Psoas muscle (tissue), 7 donors: ENCODE measurements at regions not wholly inside any gene's neighbourhood (a gene's known extent, or its start where the extent isn't known, plus 50 kb on each side); places are given as distances from the start of the nearest gene placed in this dataset.

Experiments used
- ATAC-seq, 4 donors: fragments of 200-7000 bp; cut with Tn5 transposase; one replicate each; pipeline ENCODE4 v1.9.1; 2020; ENCODE audit warnings: moderate library complexity in 3 of 4, mild to moderate bottlenecking in 2 of 4
- DNase-seq, 2 donors: peaks; one replicate each; pipeline ENCODE4 v3.0.0-alpha.2; 2020
- H3K27ac ChIP-seq: fragments of 200-600 bp; one replicate; pipeline ENCODE4 v1.8.0; 2022
- H3K27me3 ChIP-seq, 3 donors: fragments of 200-600 bp in 1 of 3; one replicate each; pipeline versions ENCODE4 v1.6.1 to v1.8.0; 2013 to 2022; ENCODE audit warnings: low read length in 2 of 3, mild to moderate bottlenecking in 2 of 3, moderate library complexity in 1 of 3; ENCODE audit not compliant: insufficient read depth in 3 of 3
- H3K36me3 ChIP-seq, 2 donors: fragments of 200-600 bp in 1 of 2; one replicate each; pipeline versions ENCODE4 v1.6.1 to v1.8.0; 2013 to 2022; ENCODE audit warnings: low read depth in 1 of 2, mild to moderate bottlenecking in 1 of 2, moderate library complexity in 1 of 2; ENCODE audit not compliant: insufficient read depth in 1 of 2
- H3K4me1 ChIP-seq: fragments of 200-600 bp; one replicate; pipeline ENCODE4 v1.8.0; 2022
- H3K4me3 ChIP-seq: fragments of 200-600 bp; one replicate; pipeline ENCODE4 v1.8.0; 2022; ENCODE audit warnings: mild to moderate bottlenecking
- H3K9me3 ChIP-seq: fragments of 200-600 bp; one replicate; pipeline ENCODE4 v1.8.0; 2022
- WGBS, 3 donors: extraction: QIAGEN DNeasy Blood & Tissue Kit; methylation state at CpG; one replicate each; pipeline versions ENCODE4 v1.1.6 to v1.1.7; 2013; 5-methylcytosine and 5-hydroxymethylcytosine counted together
- intact Hi-C, 2 donors: fragments of 100-400 bp; cut with DNase I; formaldehyde crosslinking; loops; one replicate each; pipeline versions ENCODE4 v1.11.0 to v1.14.2; 2022
- TF ChIP-seq, protein P1 (sequence below): fragments of 200-600 bp; IDR thresholded peaks from one replicate; pipeline ENCODE4 v1.8.0; 2022; ENCODE audit warnings: antibody characterized with exemption
- donor health status: healthy with polysubstance abuse.
- donor health status: DM: no; HTN: no; CAD: no; lungs with moderate emphysema.
- donor health status: Bipolar disorder and iron deficiency.
- donor health status: healthy.
- donor health status: DM: yes; HTN: yes; CAD: no.
- donor health status: DM: no; HTN: no; CAD: no.
- donor health status: DM: yes; HTN: yes; CAD: no.

- H3K4me3 ChIP-seq: no peak overlapping the region
- no peaks in the 10 kb centered on the region for H3K4me1 ChIP-seq
- TF ChIP-seq, protein P1, sequence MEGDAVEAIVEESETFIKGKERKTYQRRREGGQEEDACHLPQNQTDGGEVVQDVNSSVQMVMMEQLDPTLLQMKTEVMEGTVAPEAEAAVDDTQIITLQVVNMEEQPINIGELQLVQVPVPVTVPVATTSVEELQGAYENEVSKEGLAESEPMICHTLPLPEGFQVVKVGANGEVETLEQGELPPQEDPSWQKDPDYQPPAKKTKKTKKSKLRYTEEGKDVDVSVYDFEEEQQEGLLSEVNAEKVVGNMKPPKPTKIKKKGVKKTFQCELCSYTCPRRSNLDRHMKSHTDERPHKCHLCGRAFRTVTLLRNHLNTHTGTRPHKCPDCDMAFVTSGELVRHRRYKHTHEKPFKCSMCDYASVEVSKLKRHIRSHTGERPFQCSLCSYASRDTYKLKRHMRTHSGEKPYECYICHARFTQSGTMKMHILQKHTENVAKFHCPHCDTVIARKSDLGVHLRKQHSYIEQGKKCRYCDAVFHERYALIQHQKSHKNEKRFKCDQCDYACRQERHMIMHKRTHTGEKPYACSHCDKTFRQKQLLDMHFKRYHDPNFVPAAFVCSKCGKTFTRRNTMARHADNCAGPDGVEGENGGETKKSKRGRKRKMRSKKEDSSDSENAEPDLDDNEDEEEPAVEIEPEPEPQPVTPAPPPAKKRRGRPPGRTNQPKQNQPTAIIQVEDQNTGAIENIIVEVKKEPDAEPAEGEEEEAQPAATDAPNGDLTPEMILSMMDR: no peak
- intact Hi-C loops: no loop called here
- 45 to 68% (median 54%) methylated on average over 2 of the region's 2 CpGs for WGBS, 3 donors
- no peak for ATAC-seq
- H3K36me3 ChIP-seq: no peaks in the 10 kb centered on the region
- no peak overlapping the region for H3K27ac ChIP-seq
- H3K27me3 ChIP-seq: peaks cover 0 to 11% (median 2%) of the 10 kb centered on the region in 3 donors
- no peaks in the 10 kb centered on the region for H3K9me3 ChIP-seq
- DNase-seq: no peak
These were observed 91.3 kb upstream of the YPEL5 start for GRCh38 chr2:30055548-30055947.

DNA sequence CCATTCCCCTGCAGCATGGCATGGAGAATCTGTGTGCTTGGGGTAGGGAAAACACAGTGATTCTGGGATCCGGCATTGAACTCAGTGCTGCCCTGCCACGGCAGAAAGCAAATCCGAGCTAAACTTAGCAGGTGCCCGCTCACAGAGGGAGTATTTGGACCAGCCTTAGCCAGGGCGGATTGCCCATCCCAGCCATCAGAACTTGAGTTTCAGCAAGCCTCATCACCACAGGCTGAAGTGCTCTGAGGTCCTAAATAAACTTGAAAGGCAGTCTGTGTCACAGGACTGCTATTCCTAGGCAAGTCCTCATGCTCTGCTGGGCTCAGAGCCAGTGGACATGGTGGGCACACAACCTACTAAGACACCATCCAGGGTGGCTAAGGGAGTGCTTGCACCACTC is 86.2 kb upstream of the YPEL5 start:
- Histone ChIP-seq H3K27me3 (peaks cover 2 to 6% (median 2%) of the 10 kb centered on the region in 3 donors), H3K9me3 (peaks cover 2% of the 10 kb centered on the region), H3K4me1 (no peaks in the 10 kb centered on the region), H3K27ac (no peak overlapping the region), H3K36me3 (no peaks in the 10 kb centered on the region), H3K4me3 (no peak overlapping the region)
- DNase-seq (no peak), ATAC-seq (no peak)
- 55 to 78% (median 67%) methylated on average over 5 of the region's 5 CpGs for WGBS, 3 donors
- TF ChIP-seq, protein P1: no peak
- intact Hi-C loops: no loop called here

DNA sequence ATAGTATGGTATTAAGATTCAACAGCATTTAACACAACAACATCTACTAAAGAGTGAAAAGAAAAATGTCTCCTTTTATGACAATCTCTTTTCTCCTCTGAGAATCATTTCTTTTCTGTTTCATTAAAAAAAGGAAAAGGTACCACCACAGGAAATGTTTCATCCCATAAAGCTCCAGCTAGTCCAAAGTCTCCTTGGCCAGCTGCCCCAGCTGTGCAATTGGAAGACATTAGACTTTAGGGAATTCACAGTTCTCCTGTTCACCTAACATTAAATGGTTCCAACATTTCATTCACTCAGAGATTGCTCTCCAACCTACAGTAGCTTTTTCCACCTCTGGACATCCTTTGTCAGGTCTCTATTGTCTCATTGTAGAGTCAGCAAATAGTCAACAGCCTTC is 78.7 kb upstream of the YPEL5 start:
- H3K4me1 ChIP-seq: no peaks in the 10 kb centered on the region
- DNase-seq: no peak
- H3K27ac ChIP-seq: no peak overlapping the region
- TF ChIP-seq, protein P1: no peak
- intact Hi-C loops: no loop called here
- H3K36me3 ChIP-seq: no peaks in the 10 kb centered on the region
- peaks cover 0 to 10% (median 0%) of the 10 kb centered on the region in 3 donors for H3K27me3 ChIP-seq
- H3K9me3 ChIP-seq: peaks cover 12% of the 10 kb centered on the region
- H3K4me3 ChIP-seq: no peak overlapping the region
- ATAC-seq: no peak

DNA sequence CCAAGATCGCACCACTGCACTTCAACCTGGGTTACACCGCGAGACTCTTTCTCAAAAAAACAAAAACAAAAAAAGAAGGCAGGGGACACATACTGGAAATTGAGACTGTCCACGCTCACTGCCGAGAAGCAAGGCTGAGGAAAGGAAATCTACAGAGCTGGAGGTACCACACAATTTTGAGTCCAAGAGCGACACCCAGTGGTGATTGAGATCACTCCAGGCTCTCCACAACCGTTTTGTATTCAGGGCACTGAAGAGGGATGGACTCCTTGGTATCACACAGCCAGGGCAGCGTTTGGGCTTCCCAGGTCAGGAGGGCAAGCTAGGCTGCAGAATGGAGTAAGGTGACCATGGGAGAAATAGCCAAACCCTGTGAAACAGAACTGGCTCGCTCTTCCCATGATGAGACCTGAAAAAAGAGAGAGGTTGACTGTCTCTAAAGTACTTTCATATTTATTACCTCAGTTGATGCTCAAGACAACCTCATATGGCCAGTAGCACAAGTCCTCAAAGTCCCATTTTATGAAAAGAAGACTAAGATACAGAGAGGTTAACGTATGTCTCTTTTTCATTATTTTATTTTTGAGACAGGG is 74.5 kb upstream of the YPEL5 start:
- H3K27me3 ChIP-seq: peaks cover 0 to 19% (median 2%) of the 10 kb centered on the region in 3 donors
- 18 to 23% (median 20%) methylated on average over 10 of the region's 10 CpGs for WGBS, 3 donors
- H3K4me1 ChIP-seq: no peaks in the 10 kb centered on the region
- ATAC-seq (peak; percentile 66 to 83 (median 70)), DNase-seq (peak in 1 of 2 donors; percentile 28)
- intact Hi-C loops: loop anchor here (5.0 kb wide), 2 partner anchors 150 to 1115 kb away; partner anchors contain the start of gene ALK (in 2 of the 2)
- H3K4me3 ChIP-seq: no peak overlapping the region
- no peaks in the 10 kb centered on the region for H3K9me3 ChIP-seq
- TF ChIP-seq, protein P1: peak; percentile 55
- H3K27ac ChIP-seq: no peak overlapping the region
- no peaks in the 10 kb centered on the region for H3K36me3 ChIP-seq

DNA sequence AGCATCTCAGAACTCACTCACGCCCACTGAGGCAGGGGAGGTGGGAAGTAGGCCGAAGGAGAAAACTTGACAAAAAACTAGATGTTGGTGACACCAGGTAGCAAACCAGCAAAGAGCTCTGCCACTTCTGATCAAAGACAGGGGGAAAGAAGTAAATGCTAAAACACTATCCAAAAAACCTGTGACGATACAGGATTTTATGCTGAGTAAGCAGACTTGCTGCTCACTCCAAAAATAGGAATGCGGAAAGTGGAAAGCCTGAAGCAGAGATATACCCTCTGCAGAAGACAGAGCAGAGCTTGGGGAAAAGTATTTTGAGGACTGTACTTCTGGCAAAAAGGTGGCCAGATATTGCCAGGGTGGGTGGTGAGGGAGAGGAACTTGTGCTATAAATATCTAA is 73.3 kb upstream of the YPEL5 start:
- Histone ChIP-seq H3K36me3 (no peaks in the 10 kb centered on the region), H3K4me1 (no peaks in the 10 kb centered on the region), H3K4me3 (no peak overlapping the region), H3K27ac (no peak overlapping the region), H3K9me3 (no peaks in the 10 kb centered on the region), H3K27me3 (peaks cover 0 to 21% (median 2%) of the 10 kb centered on the region in 3 donors)
- ATAC-seq (no peak), DNase-seq (no peak)
- intact Hi-C loops: loop anchor here (5.0 kb wide), 2 partner anchors 151 to 1116 kb away; partner anchors contain the start of gene ALK (in 2 of the 2)
- TF ChIP-seq, protein P1: no peak
- WGBS, 3 donors: 76 to 80% (median 80%) methylated on average over 4 of the region's 4 CpGs
